ENCODE measurements at regions not wholly inside any gene's neighbourhood (a gene's known extent, or its start where the extent isn't known, plus 50 kb on each side); places are given as distances from the start of the nearest gene placed in this dataset.

DNA sequence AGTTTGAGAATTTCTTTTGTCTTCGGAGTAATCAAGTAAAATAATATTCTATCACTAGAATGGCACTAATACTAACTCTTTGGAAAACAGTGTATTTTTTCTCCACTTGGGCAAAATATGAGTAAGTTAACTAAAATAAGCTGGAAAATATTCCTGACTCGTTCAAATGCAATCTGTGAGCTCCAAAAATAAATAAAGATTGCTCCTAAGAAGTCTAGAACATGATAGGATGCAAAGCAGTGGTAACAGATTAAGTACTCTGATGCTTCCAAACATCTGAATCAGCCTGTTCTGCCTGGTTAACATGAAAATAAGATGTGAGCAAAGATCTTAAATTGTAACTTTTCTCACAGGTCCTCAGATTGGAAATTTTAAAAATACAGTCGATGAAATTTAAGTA lies 285.1 kb upstream of the ID4 start:
- TF ChIP-seq, protein P1, sequence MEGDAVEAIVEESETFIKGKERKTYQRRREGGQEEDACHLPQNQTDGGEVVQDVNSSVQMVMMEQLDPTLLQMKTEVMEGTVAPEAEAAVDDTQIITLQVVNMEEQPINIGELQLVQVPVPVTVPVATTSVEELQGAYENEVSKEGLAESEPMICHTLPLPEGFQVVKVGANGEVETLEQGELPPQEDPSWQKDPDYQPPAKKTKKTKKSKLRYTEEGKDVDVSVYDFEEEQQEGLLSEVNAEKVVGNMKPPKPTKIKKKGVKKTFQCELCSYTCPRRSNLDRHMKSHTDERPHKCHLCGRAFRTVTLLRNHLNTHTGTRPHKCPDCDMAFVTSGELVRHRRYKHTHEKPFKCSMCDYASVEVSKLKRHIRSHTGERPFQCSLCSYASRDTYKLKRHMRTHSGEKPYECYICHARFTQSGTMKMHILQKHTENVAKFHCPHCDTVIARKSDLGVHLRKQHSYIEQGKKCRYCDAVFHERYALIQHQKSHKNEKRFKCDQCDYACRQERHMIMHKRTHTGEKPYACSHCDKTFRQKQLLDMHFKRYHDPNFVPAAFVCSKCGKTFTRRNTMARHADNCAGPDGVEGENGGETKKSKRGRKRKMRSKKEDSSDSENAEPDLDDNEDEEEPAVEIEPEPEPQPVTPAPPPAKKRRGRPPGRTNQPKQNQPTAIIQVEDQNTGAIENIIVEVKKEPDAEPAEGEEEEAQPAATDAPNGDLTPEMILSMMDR (conservative IDR thresholded peaks at IDR 0.05; ENCODE audit: low read depth, low read length), result no peak
- TF ChIP-seq EZH2 (IDR thresholded peaks at IDR 0.05; ENCODE audit: low read length, unreplicated experiment), result no peak
- no peak for TF ChIP-seq EZH2phosphoT487 (IDR thresholded peaks at IDR 0.05; ENCODE audit: borderline replicate concordance, low read length)

All from PC-3 (cell line).